DMS79 (cell line): ENCODE measurements at regions not wholly inside any gene's neighbourhood (a gene's known extent, or its start where the extent isn't known, plus 50 kb on each side); places are given as distances from the start of the nearest gene placed in this dataset.

Source experiments
- DNase-seq: peaks from one replicate; lab custom pipeline; 2025; lab: John Stamatoyannopoulos, UW

GRCh38 chr6:118761645-118762044 lies 110.3 kb upstream of the CEP85L start:
- no peak for DNase-seq

GRCh38 chr6:118758946-118759345 lies 107.6 kb upstream of the CEP85L start:
- no peak for DNase-seq

GRCh38 chr6:118755941-118756646 lies 104.7 kb upstream of the CEP85L start:
- no peak for DNase-seq

- DNase-seq = no peak
These were observed 101.4 kb upstream of the CEP85L start for GRCh38 chr6:118752803-118753202.

- DNase-seq = no peak
These were observed 99.7 kb upstream of the CEP85L start for GRCh38 chr6:118751072-118751471.

- no peak for DNase-seq
These were observed 98.8 kb upstream of the CEP85L start for GRCh38 chr6:118750143-118750542.

GRCh38 chr6:118748311-118749062 lies 97.1 kb upstream of the CEP85L start:
- DNase-seq = peak; percentile 56

GRCh38 chr6:118746825-118747174 lies 95.4 kb upstream of the CEP85L start:
- no peak for DNase-seq

GRCh38 chr6:118746145-118746824 lies 94.9 kb upstream of the CEP85L start:
- no peak for DNase-seq

- DNase-seq = no peak
These were observed 93.8 kb upstream of the CEP85L start for GRCh38 chr6:118745156-118745555.

GRCh38 chr6:118744261-118744941 lies 93.0 kb upstream of the CEP85L start:
- no peak for DNase-seq

GRCh38 chr6:118743746-118744145 lies 92.4 kb upstream of the CEP85L start:
- no peak for DNase-seq

- DNase-seq = peak; percentile 90
These were observed 89.0 kb upstream of the CEP85L start for GRCh38 chr6:118740372-118740771.

GRCh38 chr6:118739696-118740353 lies 88.4 kb upstream of the CEP85L start:
- DNase-seq = peak; percentile 88

GRCh38 chr6:118736440-118736839 lies 85.0 kb upstream of the CEP85L start:
- no peak for DNase-seq

GRCh38 chr6:118735320-118735719 lies 83.9 kb upstream of the CEP85L start:
- DNase-seq = no peak

- no peak for DNase-seq
These were observed 74.6 kb upstream of the CEP85L start for GRCh38 chr6:118725944-118726343.

GRCh38 chr6:118724211-118724610 lies 72.8 kb upstream of the CEP85L start:
- DNase-seq = no peak

GRCh38 chr6:118722829-118723813 lies 71.7 kb upstream of the CEP85L start:
- no peak for DNase-seq

GRCh38 chr6:118720125-118720473 lies 68.7 kb upstream of the CEP85L start:
- no peak for DNase-seq
